GM10266 (cell line): ENCODE measurements at regions not wholly inside any gene's neighbourhood (a gene's known extent, or its start where the extent isn't known, plus 50 kb on each side); places are given as distances from the start of the nearest gene placed in this dataset.

Experiments
- DNase-seq: peaks from one replicate; pipeline ENCODE4 v3.0.0; 2012; ENCODE audit errors: extremely low spot score
- TF ChIP-seq, protein P1 (sequence below): IDR thresholded peaks from 2 replicates; pipeline ENCODE4 v1.5.1; 2012; ENCODE audit warnings: mild to moderate bottlenecking, low read depth; ENCODE audit not compliant: control insufficient read depth, insufficient read depth; ENCODE audit errors: missing control alignments

DNA sequence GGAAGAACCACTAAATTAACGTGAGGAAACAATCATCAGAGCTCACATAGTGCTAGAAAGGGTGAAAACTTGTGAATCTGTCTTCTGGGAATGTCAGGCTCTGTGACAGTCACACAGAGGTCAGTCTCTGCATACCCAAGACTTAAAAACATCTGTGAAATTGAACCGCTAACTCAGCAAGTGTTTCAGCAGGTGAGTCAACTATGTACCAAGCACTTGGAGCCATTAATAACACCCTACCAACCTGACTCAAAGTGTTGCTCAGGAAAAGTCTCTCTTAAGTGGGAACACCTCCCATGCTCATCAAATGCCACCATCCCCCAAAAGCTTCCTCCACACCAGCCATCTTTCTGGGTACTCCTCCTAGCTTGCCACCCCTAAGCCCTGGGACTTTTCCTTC, 92.3 kb upstream of the CARMIL1 start:
- TF ChIP-seq, protein P1, sequence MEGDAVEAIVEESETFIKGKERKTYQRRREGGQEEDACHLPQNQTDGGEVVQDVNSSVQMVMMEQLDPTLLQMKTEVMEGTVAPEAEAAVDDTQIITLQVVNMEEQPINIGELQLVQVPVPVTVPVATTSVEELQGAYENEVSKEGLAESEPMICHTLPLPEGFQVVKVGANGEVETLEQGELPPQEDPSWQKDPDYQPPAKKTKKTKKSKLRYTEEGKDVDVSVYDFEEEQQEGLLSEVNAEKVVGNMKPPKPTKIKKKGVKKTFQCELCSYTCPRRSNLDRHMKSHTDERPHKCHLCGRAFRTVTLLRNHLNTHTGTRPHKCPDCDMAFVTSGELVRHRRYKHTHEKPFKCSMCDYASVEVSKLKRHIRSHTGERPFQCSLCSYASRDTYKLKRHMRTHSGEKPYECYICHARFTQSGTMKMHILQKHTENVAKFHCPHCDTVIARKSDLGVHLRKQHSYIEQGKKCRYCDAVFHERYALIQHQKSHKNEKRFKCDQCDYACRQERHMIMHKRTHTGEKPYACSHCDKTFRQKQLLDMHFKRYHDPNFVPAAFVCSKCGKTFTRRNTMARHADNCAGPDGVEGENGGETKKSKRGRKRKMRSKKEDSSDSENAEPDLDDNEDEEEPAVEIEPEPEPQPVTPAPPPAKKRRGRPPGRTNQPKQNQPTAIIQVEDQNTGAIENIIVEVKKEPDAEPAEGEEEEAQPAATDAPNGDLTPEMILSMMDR, result no peak
- no peak for DNase-seq

DNA sequence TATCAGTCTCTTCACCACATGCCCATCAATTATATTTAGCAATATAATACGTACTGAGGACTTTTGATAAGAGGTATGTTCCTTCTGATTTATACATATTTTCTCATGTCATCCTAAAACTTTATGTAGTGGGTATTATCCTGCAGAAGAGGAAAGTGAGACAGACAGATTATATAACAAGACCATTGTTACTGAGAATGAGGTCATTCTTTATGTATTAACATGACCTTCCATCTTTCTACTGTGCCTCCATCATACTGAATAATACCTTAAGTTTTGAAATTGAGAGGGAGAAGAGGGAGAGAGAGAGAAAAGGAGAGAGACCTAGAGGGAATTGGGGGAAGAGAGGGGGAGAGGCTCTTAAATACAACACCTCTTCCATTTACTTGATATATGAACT, 90.9 kb upstream of the CARMIL1 start:
- DNase-seq, result no peak
- TF ChIP-seq, protein P1, result no peak

DNA sequence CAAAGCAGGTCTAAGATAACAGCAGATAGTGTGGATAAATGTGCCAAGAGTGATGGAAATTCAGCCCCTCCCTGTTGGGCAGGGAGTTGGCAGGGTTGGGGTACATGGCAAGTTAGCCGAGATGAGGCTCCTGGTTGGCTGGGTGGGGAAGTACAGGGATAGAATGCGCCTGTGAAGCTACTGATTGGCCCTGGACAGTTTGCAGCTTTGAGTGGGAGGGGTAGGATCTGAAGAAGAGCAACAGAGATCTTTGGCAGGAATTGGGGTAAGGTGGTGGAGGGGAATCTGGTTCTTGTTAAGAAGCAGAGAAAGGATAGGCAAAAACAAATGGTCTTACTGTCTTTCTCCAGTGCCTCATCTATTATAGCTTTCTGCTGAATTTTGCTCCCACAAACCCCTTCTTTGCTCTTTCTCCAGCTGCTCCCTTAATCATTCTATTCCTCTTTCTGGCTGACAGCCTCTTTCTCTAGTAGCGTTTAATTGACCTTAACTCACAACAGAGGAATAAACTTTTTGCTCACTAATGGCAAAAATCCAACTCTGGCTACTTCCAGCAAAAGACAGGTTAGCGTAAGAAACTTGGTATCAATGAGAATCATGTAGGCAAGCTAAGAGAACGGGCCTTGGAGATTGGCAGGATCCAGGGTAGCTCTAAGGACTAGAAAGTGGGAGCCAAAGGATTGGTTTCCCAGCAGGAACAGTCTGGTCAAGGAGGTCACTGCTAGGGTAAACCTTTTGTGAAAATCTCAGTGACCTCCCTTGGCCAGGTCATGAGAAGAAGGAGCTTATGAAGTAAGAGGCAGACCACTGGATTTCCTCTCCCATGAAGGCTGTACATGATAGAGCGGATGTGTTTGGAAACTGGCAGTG, 86.3 kb upstream of the CARMIL1 start:
- TF ChIP-seq, protein P1, result no peak
- no peak for DNase-seq

DNA sequence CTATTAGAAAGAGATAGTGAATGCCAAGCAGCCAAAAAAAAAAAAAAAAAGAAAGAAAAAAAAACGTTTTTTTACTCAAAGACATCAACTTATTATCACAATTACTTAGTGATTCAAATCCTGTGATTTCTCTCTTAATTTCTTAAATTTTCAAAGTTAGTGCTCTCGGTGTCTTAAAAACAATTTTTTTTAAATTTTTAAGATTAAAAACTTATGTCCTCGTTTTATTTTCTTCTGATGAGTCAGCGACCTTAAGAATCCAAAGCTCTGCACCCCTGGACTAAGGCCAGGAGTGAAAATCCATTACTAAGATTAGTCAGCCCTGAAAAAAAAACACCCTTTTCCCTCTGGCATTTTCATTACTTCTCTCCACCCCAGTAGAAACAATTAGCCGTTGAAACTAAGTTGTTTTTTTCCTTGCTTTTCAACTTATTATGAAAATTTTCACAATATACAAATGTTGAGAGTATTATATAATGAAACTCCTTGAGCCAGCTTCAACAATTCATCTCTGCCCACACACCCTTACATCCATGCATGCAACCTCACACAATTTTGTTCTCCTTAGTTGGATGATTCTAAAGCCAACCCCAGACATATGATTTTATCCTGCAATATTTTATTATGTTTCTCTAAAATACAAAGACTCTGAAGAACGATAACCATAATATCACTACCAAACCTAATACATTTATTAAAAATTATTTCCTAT, 85.6 kb upstream of the CARMIL1 start:
- TF ChIP-seq, protein P1, result no peak
- no peak for DNase-seq

DNA sequence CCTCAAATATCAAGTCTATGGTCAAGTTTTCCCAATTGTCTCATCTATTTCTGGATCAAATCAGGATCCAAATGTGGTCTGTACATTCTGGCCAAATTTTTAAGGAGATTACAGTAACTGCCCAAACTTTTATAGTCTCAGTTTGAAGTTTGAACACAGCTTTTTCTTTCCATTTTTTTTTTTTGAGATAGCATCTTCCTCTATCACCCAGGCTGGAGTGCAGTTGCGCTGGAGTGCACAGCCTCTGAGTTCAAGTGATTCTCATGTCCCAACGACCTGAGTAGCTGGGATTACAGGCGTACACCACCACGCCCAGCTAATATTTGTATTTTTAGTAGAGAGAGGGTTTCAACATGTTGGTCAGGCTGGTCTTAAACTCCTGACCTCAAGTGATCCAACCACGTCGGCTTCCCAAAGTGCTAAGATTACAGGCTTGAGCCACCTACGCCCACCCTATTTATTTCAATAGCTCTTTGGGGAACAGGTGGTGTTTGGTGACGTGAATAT, 84.9 kb upstream of the CARMIL1 start:
- TF ChIP-seq, protein P1, result no peak
- DNase-seq, result no peak

DNA sequence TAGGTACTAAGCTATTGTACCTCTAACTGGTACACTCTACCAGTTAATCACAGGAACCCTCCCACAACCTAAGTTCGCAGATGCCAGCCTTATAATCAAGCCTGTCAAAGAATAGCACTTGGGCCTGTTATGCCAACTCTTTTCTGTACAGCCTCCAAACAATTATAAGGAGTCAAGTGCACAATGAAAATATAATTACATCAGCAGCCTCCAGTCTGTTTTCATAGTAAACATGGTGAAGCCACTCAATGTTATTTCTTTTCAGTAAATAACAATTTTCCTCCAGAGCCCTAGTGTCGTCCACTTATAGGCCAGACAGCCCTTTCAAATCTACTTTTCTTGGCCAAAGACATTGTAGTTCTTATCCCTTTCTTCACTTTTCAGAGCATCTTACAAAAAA, 82.7 kb upstream of the CARMIL1 start:
- TF ChIP-seq, protein P1, result no peak
- no peak for DNase-seq

DNA sequence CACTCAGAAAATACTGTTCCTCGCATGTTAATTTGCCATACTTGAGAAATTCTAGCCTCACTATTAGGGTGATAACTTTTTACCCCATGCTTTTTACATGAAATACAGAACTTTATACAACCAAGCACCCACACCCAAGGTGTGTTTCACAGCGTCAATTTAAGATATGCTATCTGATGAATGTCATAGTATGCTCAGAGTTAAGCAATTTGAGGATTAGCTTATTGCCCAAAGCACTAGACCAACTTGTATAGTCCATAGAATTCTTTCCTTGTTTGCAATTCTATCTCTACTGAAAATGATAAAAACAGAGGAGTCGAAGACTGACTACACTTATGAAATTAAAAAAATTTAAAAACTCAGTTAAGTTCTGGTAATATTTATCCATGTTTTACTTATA, 82.1 kb upstream of the CARMIL1 start:
- TF ChIP-seq, protein P1, result no peak
- DNase-seq, result no peak
